ENCODE measurements at regions not wholly inside any gene's neighbourhood (a gene's known extent, or its start where the extent isn't known, plus 50 kb on each side); places are given as distances from the start of the nearest gene placed in this dataset.

DNA sequence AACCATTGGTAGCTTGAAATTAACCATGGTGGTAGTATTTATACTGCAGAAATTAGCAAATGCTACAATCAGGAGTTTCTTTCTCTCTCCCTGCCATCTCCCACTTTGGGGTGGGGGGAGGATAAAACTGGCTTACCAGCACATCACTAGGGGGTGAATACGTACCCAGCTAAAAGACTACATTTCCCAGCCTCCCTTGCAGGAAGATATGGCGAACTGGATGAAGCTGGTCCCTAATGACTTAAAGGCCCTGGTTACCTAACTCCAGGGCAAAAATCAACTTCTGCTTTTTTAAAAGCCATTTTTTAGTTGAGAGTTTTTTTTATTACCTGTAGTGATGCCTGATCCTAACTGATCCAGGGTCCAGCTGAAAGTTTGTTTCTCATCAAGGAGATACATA lies 70.3 kb upstream of the RAB12 start:
- no peak for DNase-seq

DNA sequence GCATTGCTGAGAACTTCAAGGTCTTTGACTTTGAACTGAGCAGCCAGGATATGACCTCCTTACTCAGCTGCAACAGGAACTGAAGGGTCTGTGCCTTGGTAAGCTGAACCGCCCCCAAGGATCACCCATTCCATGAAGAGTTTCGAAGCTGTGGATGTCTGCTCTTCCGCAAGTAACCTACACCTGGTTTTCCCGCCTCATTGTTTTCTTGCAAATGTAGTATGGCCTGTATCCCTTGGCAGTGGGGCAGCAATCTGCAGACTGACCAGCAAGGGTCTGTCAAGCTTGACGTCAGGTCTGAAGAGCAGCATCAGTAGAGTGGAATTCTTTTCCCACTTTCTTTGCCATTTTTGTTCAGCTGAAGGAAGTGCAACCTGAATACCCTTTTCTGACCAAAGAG lies 62.6 kb upstream of the RAB12 start:
- no peak for DNase-seq

DNA sequence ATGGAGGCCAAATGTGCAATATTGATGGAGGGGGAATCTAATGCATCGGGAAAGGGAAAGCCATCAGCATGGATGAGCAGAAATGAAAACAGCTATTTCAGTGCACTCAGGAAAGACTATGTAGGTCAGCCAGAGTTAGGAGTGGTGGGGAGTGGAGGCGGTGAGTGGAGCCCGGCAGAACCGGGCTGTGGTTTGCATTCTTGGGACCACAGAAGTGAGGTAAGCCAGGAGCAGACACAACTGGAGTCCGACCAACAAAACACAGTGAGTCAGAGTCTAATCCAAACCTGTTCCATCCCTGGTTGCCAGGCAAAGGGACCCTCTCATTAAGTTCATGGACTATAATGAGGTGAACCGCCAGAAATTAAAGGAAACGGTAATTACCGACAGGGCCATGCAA lies 61.1 kb upstream of the RAB12 start:
- no peak for DNase-seq

DNA sequence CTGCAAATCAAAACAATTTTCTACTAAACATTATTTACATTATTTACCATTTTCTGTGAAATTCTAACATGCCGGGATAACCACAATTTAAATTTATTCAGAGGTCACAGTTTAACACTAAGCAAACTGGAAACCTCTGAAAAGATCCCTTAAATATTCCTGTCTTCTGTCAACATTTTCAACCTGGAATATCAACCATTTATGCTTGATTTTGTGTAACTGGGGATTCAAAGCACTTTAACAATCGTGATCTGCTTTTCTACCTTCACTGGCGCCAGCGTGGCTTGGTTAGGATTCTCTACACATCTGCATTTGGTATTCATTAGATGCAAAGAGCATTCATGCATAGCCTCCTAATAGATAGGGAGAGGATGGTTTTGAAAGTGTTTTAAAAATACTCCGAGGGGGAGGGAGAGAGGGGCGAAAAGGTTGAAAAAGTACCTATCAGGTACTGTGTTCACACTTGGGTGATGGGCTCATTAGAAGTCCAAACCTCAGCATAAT lies 59.9 kb upstream of the RAB12 start:
- DNase-seq: no peak

DNA sequence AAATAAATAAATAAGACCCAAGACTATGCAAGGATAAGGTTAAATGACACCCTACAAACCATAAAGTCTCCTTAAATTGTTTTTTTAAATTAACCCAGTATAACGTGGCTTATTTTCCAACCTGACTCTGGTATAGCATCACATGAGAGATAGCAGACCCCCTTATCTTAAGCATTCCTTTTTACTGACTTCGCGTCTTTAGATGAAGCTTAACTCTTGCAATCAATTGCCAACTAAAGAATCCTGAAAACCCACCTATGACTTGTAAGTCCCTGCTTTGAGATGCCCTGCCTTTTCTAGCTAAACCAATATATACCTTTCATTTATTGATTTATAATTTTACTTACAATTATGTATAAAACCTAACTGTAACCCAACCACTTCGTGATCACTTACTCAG lies 57.1 kb upstream of the RAB12 start:
- DNase-seq: no peak

DNA sequence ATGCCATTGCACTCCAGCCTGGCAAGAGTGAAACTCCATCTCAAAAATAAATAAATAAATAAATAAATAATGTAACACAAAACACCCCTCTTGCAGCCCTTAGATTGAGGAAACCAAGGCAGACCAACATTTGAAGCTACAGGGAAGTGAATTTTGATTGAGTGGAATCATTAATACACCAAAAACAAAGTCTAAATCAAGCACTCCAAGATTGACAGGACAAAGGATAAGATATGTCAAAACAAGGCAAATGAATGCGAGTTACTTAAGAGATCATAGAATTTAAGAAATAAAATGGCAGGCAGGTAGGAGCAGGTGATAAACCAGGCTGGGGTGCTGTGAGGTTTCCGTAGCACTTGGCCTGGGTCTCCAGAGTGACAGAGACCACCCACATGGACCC lies 54.9 kb upstream of the RAB12 start:
- DNase-seq: no peak

DNA sequence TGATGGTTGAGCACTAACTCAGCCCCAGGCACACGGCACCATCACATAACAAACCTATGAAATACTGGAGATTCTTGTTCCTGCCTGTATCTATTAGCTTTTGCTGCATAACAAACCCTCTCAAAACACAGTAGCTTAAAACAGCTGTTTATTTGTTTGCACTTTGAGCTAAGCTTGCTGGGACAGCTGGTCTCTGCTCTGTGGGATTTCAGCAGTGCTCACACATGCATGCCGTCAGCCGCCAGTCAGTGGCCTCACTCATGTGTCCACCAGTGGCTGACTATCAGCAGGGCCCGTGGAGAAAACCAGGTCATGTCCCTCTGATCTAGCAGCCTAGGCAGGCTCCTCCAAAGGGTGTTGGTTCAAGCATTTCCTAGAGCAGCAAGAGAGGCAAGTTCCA lies 52.8 kb upstream of the RAB12 start:
- DNase-seq: no peak
